CD4-positive, alpha-beta T cell treated with Interleukin-15 for 1 hour (primary cell): ENCODE measurements at regions not wholly inside any gene's neighbourhood (a gene's known extent, or its start where the extent isn't known, plus 50 kb on each side); places are given as distances from the start of the nearest gene placed in this dataset.
A peak's percentile ranks its signal among the peaks of the same experiment; 100 is the strongest.
"Not testable (repeated sequence)": the region's sequence is repeated elsewhere in the genome, so short reads cannot be mapped to it uniquely, and the experiment has no call there.

Source experiments
- DNase-seq: peaks from one replicate; pipeline ENCODE4 v3.0.0-alpha.2; 2020

DNA sequence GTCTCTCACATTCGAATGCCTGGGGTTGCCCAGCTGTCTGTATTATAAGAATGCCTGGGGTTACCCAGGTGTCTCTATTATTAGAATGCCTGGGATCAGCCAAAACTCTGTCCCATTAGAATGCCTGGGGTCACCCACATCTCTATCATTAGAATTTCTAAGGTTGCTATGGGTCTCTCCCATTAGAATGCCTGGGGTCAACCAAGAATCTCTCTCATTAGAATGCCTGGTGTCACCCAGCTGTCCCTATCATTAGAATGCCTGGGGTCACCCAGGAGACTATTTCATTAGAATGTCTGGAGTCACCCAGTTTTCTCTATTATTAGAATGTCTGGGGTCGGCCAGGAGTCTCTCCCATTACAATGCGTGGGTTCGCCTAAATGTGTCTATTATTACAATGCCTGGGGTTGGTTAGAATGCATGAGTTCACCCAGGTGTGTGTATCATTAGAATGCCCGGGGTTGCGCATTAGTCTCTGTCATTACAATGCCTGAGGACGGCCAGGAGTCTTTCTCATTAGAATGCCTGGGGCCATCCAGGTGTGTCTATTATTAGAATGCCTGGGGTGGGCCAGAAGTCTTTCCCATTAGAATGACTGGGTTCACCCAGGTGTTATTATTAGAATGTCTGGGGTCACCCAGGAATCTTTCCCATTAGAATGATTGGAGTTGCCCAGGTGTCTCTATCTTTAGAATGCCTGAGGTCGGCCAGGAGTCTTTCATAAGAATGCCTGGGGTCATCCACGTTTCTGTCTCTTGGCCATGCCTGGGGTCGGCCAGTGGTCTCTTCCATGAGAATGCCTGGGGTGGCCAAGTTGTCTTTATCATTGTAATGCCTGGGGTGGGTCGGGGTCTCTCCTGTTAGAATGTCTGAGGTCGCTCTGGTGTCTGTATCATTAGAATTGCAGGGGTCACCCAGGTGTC is 59.6 kb downstream of the RNF187 start:
- no peak for DNase-seq

DNA sequence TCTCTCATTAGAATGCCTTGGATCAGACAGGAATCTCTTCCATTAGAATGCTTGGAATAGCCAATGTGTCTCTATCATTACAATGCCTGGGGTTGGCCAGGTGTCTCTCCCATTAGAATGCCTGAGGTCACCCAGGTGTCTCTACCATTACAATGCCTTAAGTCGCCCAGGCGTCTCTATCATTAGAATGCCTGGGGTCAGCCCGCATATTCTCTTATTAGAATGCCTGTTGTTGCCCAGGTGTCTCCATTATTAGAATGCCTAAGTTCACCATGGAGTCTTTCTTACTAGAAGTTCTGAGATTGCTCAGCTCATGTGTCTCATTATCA is 60.2 kb downstream of the RNF187 start:
- no peak for DNase-seq

DNA sequence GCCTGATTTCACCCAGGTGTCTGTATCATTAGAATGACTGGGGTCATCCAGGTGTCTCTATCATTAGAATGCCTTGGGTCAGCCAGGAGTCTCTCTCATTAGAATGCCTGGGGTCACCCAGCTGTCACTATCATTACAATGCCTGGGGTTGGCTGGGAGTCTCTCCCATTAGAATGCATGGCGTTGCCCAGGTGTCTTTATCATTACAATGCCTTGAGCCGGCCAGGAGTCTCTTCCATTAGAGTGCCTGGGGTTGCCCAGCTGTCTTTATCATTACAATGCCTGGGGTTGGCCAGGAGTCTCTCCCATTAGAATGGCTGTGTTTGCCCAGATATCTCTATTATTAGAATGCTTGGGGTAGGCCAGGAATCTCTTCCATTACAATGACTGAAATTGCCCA is 61.6 kb downstream of the RNF187 start:
- no peak for DNase-seq

DNA sequence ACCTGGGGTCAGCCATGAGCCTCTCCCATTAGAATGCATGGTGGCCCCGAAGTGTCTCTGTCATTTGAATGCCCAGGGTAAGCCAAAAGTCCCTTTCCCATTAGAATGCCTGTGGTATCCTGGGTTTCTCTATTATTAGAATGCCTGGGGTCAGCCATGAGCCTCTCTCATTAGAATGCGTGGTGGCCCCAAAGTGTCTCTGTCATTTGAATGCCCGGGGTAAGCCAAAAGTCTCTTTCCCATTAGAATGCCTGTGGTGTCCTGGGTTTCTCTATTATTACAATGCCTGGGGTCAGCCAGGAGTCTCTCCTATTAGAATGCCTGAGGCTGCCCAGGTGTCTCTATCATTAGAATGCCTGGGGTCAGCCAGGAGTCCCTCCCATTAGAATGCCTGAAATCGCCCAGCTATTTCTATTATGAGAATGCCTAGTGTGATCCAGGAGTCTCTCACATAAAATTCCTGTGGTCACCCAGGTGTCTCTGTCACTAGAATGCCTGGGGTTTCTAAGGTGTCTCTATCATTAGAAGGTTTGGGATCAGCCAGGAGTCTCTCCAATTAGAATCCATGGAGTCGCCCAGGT is 65.5 kb downstream of the RNF187 start:
- DNase-seq, result no peak

DNA sequence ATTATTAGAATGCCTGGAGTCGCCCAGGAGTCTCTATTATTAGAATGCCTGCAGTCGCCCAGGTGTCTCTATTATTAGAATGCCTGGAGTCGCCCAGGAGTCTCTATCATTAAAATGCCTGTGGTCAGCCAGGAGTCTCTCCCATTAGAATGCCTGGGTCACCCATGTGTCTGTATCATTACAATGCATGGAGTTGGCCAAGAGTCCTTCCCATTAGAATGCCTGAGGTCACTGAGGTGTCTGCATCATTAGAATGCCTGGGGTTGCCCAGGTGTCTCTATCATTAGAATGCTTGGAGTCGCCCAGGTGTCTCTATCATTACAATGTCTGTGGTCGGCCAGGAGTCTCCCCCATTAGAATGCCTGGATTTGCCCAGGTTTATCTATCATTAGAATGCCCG is 66.9 kb downstream of the RNF187 start:
- no peak for DNase-seq

DNA sequence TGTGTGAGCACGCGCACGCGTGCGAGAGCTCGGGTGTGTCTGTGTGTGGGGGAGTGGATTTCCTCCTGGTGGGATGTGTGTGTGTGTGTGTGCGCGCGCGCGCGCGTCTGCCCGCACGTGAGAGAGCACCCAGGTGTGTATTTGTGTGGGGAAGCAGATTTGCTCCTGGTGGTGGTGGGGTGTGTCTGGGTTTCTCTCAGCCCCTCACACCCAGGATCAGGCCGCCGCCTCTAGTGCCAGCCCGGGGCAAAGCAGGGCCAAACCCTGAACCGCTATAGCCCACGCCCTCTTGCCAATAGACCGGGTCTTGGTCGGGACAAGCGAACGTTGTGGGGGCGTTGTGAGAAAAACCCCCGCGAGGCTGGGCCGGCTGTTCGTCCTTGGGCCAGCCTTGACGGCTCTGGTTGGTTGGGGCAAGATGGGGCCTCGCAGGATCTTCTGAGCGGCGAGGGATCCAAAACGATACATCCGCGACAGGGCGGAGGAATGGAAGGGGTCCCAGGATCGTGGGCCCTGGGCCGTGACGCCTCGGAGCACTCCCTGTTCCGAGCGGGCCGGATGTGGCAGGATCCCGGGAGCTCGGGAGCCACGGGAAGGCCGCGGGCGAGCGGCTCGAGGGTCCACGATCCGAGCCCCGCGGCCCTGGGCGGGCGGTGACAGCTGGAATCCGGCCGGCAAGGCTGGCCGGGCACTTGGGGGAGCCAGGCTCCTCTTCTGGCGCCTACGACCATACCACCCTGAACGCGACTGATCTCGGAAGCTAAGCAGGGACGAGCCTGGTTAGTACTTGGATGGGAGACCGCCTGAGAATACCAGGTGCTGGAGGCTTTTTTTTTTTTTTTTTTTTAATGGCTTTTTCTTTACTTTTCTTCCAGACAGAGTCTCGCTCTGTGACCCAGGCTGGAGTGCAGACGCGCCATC is 68.2 kb downstream of the RNF187 start:
- DNase-seq, result peak; percentile 30

DNA sequence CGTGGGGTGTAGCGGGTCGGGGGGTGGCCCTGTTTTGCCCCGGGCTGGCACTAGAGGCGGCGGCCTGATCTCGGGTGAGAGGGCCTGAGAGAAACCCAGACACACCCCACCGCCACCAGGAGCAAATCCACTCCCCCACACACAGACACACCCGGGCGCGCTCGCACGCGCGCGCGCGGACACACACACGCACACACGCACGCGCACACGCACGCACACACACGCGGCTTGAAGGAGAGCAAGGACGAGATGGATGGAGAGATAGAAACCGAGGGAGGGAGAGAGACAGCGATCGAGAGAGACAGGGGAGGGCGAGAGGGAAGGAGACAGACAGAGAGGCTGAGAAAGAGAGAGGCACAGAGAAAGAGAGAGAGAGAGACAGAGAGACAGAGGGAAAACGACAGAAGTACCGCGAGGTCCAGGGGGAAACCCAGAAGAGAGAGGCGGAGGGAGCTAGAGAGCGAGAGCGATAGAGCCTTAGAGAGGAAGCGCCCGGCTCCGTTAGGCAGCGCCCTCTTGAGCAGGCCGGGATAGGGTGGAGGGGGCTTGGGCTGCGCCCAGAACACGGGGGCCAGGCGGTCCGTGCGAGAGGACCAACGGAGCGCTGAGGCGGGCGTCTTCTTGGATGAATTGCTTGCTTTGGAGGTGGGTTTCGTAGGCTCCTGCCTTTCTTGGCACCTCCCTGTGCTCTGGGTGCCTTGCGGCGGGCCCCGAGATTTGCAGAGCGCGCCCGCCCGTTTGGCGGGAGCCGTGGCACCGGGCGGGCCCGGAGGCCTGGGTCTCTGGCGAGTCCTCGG is 69.7 kb downstream of the RNF187 start:
- not testable (repeated sequence) for DNase-seq
